ENCODE measurements at regions not wholly inside any gene's neighbourhood (a gene's known extent, or its start where the extent isn't known, plus 50 kb on each side); places are given as distances from the start of the nearest gene placed in this dataset.

GRCh38 chr13:55000844-55001243 is 1972.2 kb downstream of the OLFM4 start:
- TF ChIP-seq CTCF (IDR thresholded peaks at IDR 0.05), result no peak
- TF ChIP-seq EZH2 (IDR thresholded peaks at IDR 0.05; ENCODE audit: borderline replicate concordance, insufficient read depth, low read depth, low read length, poor library complexity, severe bottlenecking), result no peak

Measured in B cell (primary cell).